GM19023 (cell line): ENCODE measurements at regions not wholly inside any gene's neighbourhood (a gene's known extent, or its start where the extent isn't known, plus 50 kb on each side); places are given as distances from the start of the nearest gene placed in this dataset.

Experiments used
- ATAC-seq: cut with Tn5 transposase; IDR thresholded peaks from one replicate; pipeline ENCODE4 v1.9.1; 2021; ENCODE audit warnings: mild to moderate bottlenecking, moderate library complexity; ENCODE audit not compliant: unreplicated experiment

GRCh38 chr5:68429510-68429909 lies 214.0 kb downstream of the PIK3R1 start:
- no peak for ATAC-seq

DNA sequence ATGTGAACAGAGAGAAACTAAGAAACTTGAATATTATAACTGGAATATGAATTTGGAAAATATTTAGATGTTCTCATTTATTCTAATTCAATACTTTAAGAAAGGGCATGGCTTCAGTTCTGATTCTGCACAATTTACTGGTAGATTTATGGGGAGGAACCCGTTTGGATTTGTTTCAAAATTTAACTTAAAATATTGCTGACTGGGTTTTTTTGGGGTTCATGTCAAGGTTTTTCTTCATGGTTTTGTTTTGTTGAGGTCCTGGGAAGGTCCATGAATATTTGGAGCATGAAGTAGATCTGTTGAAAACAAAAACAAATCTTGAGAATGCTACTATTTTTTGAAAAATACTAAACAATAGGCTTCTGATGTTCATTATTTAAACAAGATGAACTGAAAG lies 214.7 kb downstream of the PIK3R1 start:
- no peak for ATAC-seq

DNA sequence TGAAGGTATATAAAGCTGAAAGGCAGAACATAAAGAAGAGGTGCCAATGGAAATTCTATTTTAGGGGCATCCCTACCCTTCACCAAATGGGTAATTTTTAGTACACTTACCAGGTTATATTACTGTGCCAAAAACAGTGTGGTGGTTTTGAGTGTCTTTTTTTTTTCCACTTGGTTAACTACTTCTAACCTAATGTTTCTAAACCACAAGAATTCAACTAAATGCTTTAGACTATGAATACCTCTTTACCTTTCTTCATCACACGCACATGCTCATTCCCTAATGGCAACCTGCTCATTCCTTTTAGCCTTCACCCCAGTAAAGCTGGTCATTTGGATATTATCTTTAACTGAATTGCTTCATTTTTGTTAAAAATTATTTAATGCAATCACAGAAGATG lies 215.6 kb downstream of the PIK3R1 start:
- no peak for ATAC-seq

DNA sequence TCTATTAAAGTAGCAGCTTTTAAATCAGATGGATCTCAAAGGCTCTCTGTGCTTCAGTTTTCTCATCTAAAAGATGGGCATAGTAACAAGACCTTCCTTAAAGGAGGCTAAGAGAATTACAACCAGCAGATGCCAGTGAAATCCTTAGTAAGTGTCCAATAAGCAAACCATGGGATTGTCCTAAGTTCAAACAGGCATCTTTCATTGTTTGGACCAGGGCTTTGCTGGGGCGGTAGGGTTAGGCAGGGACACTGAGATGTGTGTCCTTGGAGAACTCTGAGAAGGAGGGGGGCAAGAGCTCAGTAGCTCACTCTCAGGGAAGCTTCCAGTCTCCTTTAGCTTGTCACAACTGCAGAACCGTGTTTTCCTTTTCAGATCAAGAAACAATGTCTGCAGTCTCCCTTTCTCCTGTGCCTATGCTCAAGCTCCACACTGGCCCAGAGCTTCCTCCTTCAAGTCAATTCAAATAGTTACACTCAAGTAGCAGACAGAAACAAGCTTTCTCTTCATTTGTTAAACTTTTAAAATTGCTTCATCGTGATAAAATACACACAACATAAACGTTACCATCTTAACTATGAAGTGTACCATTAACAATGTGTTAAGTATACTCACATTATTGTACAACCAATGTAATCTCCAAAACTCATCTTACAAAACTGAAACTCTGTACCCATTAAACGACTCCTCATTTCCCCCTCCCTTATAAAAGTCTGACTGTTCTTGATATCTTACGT lies 216.2 kb downstream of the PIK3R1 start:
- ATAC-seq, result no peak

DNA sequence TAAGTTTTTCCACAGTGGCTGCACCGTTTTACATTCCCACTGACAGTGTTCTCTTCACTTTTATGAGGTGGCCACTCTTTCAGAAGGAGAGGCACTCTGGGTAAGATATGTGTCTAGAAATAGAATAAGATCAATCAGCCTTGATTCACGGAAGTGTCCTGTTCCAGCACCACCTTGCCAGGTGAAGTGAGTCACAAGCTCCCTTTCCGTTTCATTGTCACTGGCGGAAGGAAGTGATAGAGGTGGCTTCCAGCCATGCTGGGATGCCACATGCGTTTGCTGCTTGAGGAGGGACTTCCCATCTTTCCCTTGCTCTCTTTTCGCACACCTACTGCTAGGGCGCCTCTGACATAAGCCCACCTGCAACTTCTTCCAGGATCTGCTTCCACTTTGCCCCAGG lies 217.1 kb downstream of the PIK3R1 start:
- no peak for ATAC-seq

DNA sequence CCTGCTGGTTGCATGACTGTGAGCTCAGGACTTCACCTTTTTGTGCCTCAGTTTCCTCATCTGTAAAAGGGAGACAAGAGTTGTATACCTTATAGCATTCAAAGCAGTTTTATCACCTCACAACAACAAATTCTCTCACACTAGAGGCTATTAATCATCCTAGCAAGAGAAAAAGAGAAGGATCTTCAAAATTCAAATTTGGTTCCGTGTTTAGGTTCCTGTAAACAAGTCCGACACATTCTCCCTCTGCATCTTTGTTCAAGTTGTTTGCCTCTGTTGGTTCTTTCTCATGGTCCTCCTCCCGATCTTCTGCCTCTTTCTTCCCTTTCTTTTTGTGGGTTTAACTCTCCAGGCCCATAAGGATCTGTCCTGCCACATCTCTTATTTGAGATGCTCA lies 218.0 kb downstream of the PIK3R1 start:
- no peak for ATAC-seq

DNA sequence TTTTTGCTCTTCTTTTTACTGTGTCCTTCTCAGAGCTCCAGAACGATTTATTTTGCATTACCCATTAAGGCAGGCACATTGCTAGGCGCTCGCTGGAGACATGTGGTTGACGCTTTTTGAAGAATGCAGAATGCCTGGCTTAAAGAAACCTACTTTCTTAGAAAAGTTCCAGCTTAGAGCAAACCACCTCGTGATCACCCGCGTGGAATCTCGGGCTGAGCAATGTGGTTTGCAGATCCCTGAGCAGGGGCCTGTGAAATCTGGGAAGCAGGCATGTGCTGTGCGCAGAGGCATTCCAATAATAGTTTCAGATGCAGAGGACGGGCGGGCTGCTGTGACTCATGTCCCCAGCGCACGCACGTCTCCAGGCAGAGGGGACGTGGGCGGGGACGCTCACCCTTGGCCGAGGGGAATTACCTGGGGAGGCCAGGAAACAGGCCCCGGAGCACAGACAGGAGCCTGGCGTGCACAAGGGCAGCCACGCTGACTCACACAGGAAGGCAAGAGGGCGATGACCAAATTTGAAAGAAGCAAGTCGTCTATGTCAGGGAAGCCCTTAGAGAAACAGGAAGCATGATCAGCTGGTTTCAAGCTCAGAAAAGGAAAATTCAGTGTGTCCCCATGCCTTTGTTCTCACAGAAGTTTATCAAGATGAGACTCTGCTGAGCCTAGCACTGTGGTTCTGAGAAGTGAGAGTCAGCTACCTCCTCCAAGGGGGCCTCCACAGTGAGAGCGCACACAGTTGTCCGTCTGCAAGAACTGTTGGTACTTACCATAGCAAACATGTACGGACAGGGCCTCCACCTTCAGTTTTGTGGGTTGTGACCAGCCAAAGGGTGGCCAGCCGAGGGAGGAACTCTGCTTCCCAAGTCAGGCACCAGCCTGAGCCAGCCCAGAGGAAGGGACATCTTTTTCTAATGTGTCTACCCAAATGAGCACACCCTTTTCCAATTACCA lies 218.6 kb downstream of the PIK3R1 start:
- peak; percentile 96 for ATAC-seq

- no peak for ATAC-seq
Measured at GRCh38 chr5:68435611-68436010, 220.1 kb downstream of the PIK3R1 start.

GRCh38 chr5:68436686-68437520 lies 221.3 kb downstream of the PIK3R1 start:
- no peak for ATAC-seq

GRCh38 chr5:68438876-68439275 lies 223.3 kb downstream of the PIK3R1 start:
- ATAC-seq, result no peak

- no peak for ATAC-seq
Measured at GRCh38 chr5:68440245-68440644, 224.7 kb downstream of the PIK3R1 start.

- no peak for ATAC-seq
Measured at GRCh38 chr5:68440651-68441050, 225.1 kb downstream of the PIK3R1 start.

GRCh38 chr5:68441309-68442073 lies 225.9 kb downstream of the PIK3R1 start:
- ATAC-seq, result no peak

DNA sequence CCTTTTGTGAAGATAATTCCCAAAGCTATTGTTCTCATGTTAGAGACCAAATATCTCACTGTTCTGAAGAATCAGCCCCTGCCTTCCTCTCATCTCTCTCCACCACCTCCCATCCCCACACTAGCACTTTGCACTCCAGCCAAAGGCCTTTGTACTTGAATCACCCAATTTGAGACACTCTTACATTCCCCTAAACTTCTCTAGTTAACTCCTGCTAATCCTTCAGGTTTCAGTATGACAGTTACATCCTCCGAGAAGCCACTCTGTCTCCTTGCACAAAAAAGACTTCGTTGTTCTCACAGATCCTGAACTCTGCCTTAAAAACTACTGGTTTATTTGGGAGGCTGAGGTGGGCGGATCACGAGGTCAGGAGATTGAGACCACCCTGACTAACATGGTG lies 227.5 kb downstream of the PIK3R1 start:
- ATAC-seq, result no peak

DNA sequence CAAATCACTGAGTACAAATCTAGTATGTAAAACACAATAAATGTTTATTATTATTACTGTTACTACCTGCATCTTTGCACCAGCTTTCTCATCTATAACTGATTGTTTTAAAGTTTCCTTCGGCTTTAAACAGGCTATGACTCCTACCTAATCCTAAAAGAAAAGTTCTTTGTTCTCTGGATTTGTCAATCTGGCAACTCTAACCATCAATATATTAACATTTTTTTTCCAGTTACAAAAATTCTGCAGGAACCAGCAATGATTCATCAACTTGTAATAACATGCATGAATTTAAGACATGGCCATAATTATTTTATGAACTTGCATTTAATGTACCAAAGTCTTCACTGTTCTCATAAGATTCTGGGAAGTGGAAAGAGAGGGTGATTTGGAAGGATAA lies 228.5 kb downstream of the PIK3R1 start:
- no peak for ATAC-seq

DNA sequence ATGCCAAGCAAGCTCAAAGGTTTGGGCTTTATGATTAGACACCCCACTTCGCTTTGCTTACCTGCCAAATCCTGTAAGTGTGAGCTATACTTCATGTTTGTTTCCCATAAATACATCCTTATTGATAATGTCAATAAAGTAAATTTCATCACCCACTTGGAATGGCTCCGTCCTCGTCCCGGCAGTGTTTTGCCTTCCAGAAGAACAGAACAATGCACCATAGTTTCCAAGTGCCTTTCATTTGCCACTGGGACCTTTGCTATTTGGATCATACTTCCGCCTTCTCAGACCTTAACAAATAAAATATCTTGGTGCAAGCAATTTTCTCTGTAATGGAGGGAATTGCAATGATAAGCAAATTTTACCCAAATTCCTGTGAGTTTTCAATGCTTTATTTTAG lies 229.3 kb downstream of the PIK3R1 start:
- ATAC-seq, result no peak

DNA sequence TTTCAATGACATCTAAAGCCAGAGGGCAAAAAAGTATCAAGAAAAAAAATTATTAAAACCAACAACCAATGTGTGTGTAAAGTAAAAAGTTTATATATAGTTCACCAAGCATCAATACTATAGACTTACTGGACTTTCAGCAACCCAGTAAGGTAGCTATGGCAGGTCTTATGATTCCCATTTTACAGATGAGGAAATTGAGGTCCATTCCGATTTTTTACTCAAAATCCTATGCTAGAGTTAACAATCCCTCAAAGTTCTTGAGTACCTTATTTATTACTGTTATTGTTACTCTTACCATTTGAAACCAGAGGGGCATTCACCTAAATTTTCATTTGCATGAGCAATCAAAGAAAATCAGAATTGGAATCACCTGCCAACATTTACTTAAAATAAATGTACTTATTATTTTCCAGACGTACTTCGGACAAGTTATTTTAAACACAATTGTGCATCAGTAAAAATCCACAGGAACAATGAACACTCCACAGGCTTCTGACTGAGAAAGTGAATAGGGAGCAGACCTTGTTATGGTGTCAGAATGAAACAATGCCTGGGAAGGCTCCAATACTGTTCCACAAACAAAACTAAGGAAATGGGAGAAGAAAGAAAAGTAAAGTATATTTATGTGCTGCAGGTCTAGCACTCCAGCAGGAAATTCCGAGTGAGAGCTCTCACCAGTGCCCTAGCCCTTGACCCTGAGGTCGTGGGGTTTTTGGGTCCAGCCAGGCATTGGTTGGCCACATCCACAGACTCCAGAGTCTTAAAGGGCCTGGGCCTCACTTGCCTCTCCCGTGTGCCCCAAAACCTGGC lies 229.9 kb downstream of the PIK3R1 start:
- no peak for ATAC-seq

GRCh38 chr5:68446070-68446357 lies 230.5 kb downstream of the PIK3R1 start:
- ATAC-seq, result no peak

- ATAC-seq, result peak; percentile 92
Measured at GRCh38 chr5:68446487-68446894, 230.9 kb downstream of the PIK3R1 start.
